ENCODE measurements at regions not wholly inside any gene's neighbourhood (a gene's known extent, or its start where the extent isn't known, plus 50 kb on each side); places are given as distances from the start of the nearest gene placed in this dataset.

- H3K27ac Mint-ChIP-seq = no peak overlapping the region
- no peak for ATAC-seq
Observed at GRCh38 chr6:49370518-49370917, 92.5 kb downstream of the MMUT start.

GRCh38 chr6:49366539-49366938, 96.5 kb downstream of the MMUT start:
- Mint-ChIP-seq H3K27me3 (no peaks in the 10 kb centered on the region), H3K9me3 (peaks cover 6 to 23% of the 10 kb centered on the region in 2 donors), H3K4me3 (no peak overlapping the region), H3K4me1 (no peaks in the 10 kb centered on the region), H3K27ac (no peak overlapping the region)
- ATAC-seq (no peak), DNase-seq (no peak)

More at GRCh38 chr6:49370518-49370917, 92.5 kb downstream of the MMUT start:
- H3K27me3 Mint-ChIP-seq = no peaks in the 10 kb centered on the region
- H3K4me3 Mint-ChIP-seq = no peak overlapping the region
- peaks cover 6 to 19% of the 10 kb centered on the region in 2 donors for H3K9me3 Mint-ChIP-seq
- no peak for DNase-seq
- no peaks in the 10 kb centered on the region for H3K4me1 Mint-ChIP-seq

GRCh38 chr6:49348561-49348960, 114.5 kb downstream of the MMUT start:
- Mint-ChIP-seq H3K27me3 (no peaks in the 10 kb centered on the region), H3K4me1 (no peaks in the 10 kb centered on the region), H3K27ac (no peak overlapping the region), H3K4me3 (no peak overlapping the region), H3K9me3 (peaks cover 0 to 18% of the 10 kb centered on the region in 2 donors)
- ATAC-seq = no peak
- no peak for DNase-seq

DNA sequence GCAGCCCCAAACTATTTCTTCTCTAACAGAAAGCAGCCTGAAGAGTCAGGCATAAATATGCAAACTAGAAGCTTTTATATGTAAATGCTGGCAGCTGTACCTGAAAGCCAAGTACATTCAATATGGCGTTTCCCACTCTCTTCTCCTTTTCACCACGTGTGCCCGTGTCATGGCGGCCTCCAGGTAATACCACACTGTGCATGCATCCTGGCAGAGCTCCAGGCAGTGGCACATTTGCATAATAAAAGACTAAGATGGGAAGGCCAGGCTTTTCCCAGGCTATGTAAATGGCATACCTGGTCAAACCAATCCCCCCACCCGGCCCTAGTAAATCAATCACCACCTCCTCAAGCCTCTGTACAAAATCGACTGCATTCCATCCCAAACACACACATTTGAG, 120.6 kb downstream of the MMUT start:
- Mint-ChIP-seq H3K27ac (no peak overlapping the region), H3K9me3 (peaks cover 5 to 7% of the 10 kb centered on the region in 2 donors), H3K4me1 (no peaks in the 10 kb centered on the region), H3K4me3 (no peak overlapping the region), H3K27me3 (no peaks in the 10 kb centered on the region)
- ATAC-seq = no peak
- no peak for DNase-seq

GRCh38 chr6:49341869-49342268, 121.2 kb downstream of the MMUT start:
- Mint-ChIP-seq H3K4me3 (no peak overlapping the region), H3K9me3 (peaks cover 5 to 7% of the 10 kb centered on the region in 2 donors), H3K4me1 (no peaks in the 10 kb centered on the region), H3K27ac (no peak overlapping the region), H3K27me3 (no peaks in the 10 kb centered on the region)
- DNase-seq = no peak
- no peak for ATAC-seq

DNA sequence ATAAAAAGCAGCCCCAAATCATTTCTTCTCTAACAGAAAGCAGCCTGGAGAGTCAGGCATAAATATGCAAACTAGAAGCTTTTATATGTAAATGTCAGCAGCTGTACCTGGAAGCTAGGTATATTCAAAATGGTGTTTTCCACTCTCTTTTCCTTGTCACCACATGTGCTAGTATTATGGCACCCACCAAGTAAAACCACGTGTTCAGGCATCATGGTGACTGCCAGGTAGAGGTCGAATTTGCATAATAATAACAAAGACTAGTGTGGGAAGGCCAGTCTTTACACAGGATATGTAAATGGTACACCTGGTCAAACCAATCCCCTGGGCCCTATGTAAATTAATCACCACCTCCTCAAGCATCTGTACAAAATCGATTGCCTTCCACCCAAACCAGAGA, 124.0 kb downstream of the MMUT start:
- peaks cover 5 to 22% of the 10 kb centered on the region in 2 donors for H3K9me3 Mint-ChIP-seq
- no peak overlapping the region for H3K27ac Mint-ChIP-seq
- no peak overlapping the region for H3K4me3 Mint-ChIP-seq
- no peaks in the 10 kb centered on the region for H3K4me1 Mint-ChIP-seq
- H3K27me3 Mint-ChIP-seq = no peaks in the 10 kb centered on the region
- ATAC-seq = no peak
- DNase-seq = no peak

DNA sequence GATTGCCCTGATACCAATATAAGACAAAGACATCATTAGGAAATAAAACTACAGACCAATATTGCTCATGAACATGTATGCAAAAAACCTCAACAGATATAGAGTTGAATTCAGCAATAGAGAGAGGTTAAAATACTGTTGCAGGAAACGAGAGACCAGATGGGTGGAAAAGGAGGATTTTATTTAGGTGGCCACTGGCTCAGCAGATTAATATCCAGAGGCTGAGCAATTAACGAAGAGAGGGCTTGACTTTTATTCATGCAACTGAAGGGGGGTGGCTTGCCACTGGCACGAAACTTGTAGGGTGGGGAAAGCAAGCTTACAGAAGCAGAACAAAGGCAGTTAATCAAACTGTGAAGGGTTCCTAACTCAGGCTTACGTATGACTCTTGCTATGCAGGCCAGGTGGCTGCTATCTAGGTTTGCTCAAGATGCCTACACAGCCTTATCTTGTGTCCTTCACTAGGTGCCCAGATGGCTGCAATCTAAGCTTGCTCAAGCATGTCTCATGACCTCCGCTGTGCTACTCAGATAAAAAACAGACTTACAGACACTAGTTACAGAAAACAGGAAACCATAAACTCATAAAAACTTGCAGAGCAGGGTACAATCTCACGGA, 126.4 kb downstream of the MMUT start:
- no peak for DNase-seq
- Mint-ChIP-seq H3K27me3 (no peaks in the 10 kb centered on the region), H3K4me1 (no peaks in the 10 kb centered on the region), H3K4me3 (no peak overlapping the region), H3K27ac (no peak overlapping the region), H3K9me3 (peaks cover 0 to 15% of the 10 kb centered on the region in 2 donors)
- no peak for ATAC-seq

GRCh38 chr6:49333345-49334125, 129.5 kb downstream of the MMUT start:
- Mint-ChIP-seq H3K4me3 (no peak overlapping the region), H3K4me1 (no peaks in the 10 kb centered on the region), H3K9me3 (peaks cover 0 to 15% of the 10 kb centered on the region in 2 donors), H3K27me3 (no peaks in the 10 kb centered on the region), H3K27ac (no peak overlapping the region)
- no peak for DNase-seq
- no peak for ATAC-seq

DNA sequence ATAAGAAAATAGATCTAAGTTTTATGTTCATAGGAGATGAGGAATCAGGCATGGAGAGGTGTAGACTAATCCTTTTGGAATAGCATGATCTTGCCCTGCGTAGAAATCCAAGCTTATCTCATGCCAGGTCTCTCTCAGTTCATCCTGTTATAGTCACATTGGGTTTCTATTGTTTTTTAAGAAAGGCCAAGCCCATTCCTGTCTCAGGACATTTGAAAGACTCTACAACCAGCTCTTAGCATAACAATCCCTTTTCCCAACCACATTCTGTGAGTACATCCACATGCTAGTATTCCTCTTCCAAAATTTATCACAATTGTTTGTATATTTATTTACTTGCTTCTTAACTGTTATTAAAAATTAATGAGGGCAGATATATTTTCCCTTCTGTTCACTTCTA, 130.3 kb downstream of the MMUT start:
- no peak overlapping the region for H3K27ac Mint-ChIP-seq

GRCh38 chr6:49329186-49329585, 133.9 kb downstream of the MMUT start:
- ATAC-seq (no peak), DNase-seq (no peak)
- Mint-ChIP-seq H3K27ac (no peak overlapping the region), H3K27me3 (no peaks in the 10 kb centered on the region), H3K4me3 (no peak overlapping the region), H3K4me1 (no peaks in the 10 kb centered on the region), H3K9me3 (no peaks in the 10 kb centered on the region)

More for the DNA sequence above, 130.3 kb downstream of the MMUT start:
- DNase-seq = no peak
- no peaks in the 10 kb centered on the region for H3K27me3 Mint-ChIP-seq
- no peaks in the 10 kb centered on the region for H3K4me1 Mint-ChIP-seq
- no peak overlapping the region for H3K4me3 Mint-ChIP-seq
- no peak for ATAC-seq
- H3K9me3 Mint-ChIP-seq = peaks cover 0 to 15% of the 10 kb centered on the region in 2 donors

DNA sequence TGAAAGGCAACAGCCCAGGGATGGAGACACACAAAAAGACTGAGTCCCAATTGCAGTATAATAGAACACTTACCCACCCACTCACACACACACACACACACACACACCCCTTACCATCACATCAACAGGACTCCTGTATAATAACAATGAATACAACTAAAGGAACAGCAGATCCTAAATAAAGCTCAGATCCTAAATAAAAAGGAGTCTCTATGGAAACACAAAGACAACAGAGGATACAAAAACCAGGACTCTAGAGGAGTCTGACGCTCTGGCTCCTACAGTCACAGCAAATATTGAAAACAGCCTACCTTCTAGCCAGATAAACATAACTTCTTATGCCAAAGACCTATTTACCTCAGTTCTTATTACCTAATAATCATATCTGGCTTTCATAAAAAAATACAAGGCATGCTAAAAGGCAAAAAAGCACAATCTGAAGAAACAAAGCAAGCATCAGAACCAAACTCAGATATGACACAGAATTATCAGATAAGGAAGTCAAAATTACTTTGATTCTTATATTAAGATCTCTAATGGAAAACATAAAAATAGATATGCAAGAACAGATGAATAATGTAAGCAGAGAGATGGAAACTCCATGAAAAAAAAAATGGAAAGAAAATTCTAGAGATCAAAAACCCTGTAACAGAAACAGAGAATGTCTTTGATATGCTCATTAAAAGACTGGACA, 134.9 kb downstream of the MMUT start:
- no peak overlapping the region for H3K4me3 Mint-ChIP-seq
- ATAC-seq (no peak), DNase-seq (no peak)
- no peaks in the 10 kb centered on the region for H3K4me1 Mint-ChIP-seq
- no peaks in the 10 kb centered on the region for H3K27me3 Mint-ChIP-seq
- H3K27ac Mint-ChIP-seq = no peak overlapping the region
- no peaks in the 10 kb centered on the region for H3K9me3 Mint-ChIP-seq

- H3K27me3 Mint-ChIP-seq = no peaks in the 10 kb centered on the region
- ATAC-seq (no peak), DNase-seq (no peak)
- no peak overlapping the region for H3K27ac Mint-ChIP-seq
- no peaks in the 10 kb centered on the region for H3K4me1 Mint-ChIP-seq
- no peak overlapping the region for H3K4me3 Mint-ChIP-seq
- no peaks in the 10 kb centered on the region for H3K9me3 Mint-ChIP-seq
Observed at GRCh38 chr6:49327571-49327970, 135.5 kb downstream of the MMUT start.

- DNase-seq (no peak), ATAC-seq (no peak)
- Mint-ChIP-seq H3K27me3 (no peaks in the 10 kb centered on the region), H3K4me1 (no peaks in the 10 kb centered on the region), H3K9me3 (no peaks in the 10 kb centered on the region), H3K27ac (no peak overlapping the region), H3K4me3 (no peak overlapping the region)
Observed at GRCh38 chr6:49327005-49327404, 136.0 kb downstream of the MMUT start.

GRCh38 chr6:49326347-49326746, 136.7 kb downstream of the MMUT start:
- DNase-seq (no peak), ATAC-seq (no peak)
- Mint-ChIP-seq H3K27me3 (no peaks in the 10 kb centered on the region), H3K4me3 (no peak overlapping the region), H3K9me3 (no peaks in the 10 kb centered on the region), H3K4me1 (no peaks in the 10 kb centered on the region), H3K27ac (no peak overlapping the region)

- H3K9me3 Mint-ChIP-seq = no peaks in the 10 kb centered on the region
- ATAC-seq (no peak), DNase-seq (no peak)
- H3K4me1 Mint-ChIP-seq = no peaks in the 10 kb centered on the region
- H3K27me3 Mint-ChIP-seq = no peaks in the 10 kb centered on the region
- no peak overlapping the region for H3K27ac Mint-ChIP-seq
- no peak overlapping the region for H3K4me3 Mint-ChIP-seq
Observed at GRCh38 chr6:49325891-49326290, 137.2 kb downstream of the MMUT start.

DNA sequence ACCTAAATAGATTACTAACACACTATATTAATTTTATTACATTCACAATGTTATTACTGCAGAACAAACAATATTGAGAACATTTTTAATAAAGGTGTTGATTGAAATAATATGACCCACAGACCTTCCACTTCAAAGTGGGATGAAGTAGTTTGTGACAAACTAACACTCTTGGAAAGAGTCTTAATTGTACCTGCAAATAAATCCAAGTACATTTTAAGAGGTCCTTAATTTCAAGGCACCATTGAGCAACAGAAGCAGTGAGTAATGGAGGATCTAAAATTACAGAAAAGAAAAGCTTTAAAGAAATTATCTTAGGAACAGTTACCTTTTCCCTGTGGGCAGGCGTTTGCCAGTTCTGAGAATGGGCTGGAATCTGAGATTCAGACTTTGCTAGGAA, 140.2 kb downstream of the MMUT start:
- ATAC-seq (no peak), DNase-seq (no peak)
- Mint-ChIP-seq H3K27ac (no peak overlapping the region), H3K9me3 (peaks cover 0 to 6% of the 10 kb centered on the region in 2 donors), H3K27me3 (no peaks in the 10 kb centered on the region), H3K4me1 (no peaks in the 10 kb centered on the region), H3K4me3 (no peak overlapping the region)
